Panc1 (cell line): ENCODE measurements at regions not wholly inside any gene's neighbourhood (a gene's known extent, or its start where the extent isn't known, plus 50 kb on each side); places are given as distances from the start of the nearest gene placed in this dataset.

Source experiments
- ATAC-seq: fragments of 200-7000 bp; cut with Tn5 transposase; 2 replicates; pipeline ENCODE4 v1.9.1; 2020; ENCODE audit warnings: mild to moderate bottlenecking, moderate library complexity
- BruUV-seq: library from RNA; stranded (reverse); fragments of 400-500 nt; replicated peaks from 2 replicates; lab custom pipeline; 2021; lab: Mats Ljungman, UMichigan
- CTCF ChIA-PET: fragments of 300-600 bp; sonication (Branson Sonifier 250); formaldehyde crosslinking; loops from one replicate; lab custom pipeline; 2022; ENCODE audit warnings: antibody characterized with exemption; lab: Charles Lee
- POLR2A ChIA-PET: fragments of 300-600 bp; sonication (Branson Sonifier 250); formaldehyde crosslinking; loops from one replicate; lab custom pipeline; 2022; ENCODE audit warnings: antibody characterized with exemption; lab: Charles Lee
- DNase-seq: peaks from one replicate; pipeline ENCODE4 v3.0.0-alpha.2; 2010; ENCODE audit warnings: low read depth, low spot score
- H3K27ac ChIP-seq: 2 replicates; pipeline ENCODE4 v1.5.1; 2011; ENCODE audit warnings: mild to moderate bottlenecking, low read length, inconsistent platforms
- H3K27me3 ChIP-seq: fragments of 200-500 bp; sonication (Bioruptor generic); 2 replicates; pipeline ENCODE4 v1.6.0; 2014; ENCODE audit warnings: low read length, inconsistent platforms; ENCODE audit not compliant: control insufficient read depth, insufficient read depth
- H3K36me3 ChIP-seq: fragments of 200-500 bp; sonication (Bioruptor generic); 2 replicates; pipeline ENCODE4 v1.5.1; 2014; ENCODE audit warnings: inconsistent platforms, mild to moderate bottlenecking, low read length, moderate library complexity; ENCODE audit not compliant: control insufficient read depth, insufficient read depth
- H3K4me1 ChIP-seq: 2 replicates; pipeline ENCODE4 v1.5.1; 2011; ENCODE audit warnings: inconsistent platforms, mild to moderate bottlenecking, low read length, moderate library complexity; ENCODE audit not compliant: control insufficient read depth, insufficient read depth
- H3K4me3 ChIP-seq, 2 experiments: 2 replicates each; pipeline ENCODE4 v1.5.1; 2011 to 2012; ENCODE audit warnings: low read depth in 2 of 2, low read length in 2 of 2, mild to moderate bottlenecking in 2 of 2, inconsistent platforms in 1 of 2, moderate library complexity in 1 of 2
- H3K9me3 ChIP-seq: fragments of 200-500 bp; sonication (Bioruptor generic); 2 replicates; pipeline ENCODE4 v1.5.1; 2014; ENCODE audit warnings: low read depth, mild to moderate bottlenecking, inconsistent platforms, low read length, moderate library complexity; ENCODE audit not compliant: control insufficient read depth, insufficient read depth
- CTCF ChIP-seq: fragments of 450-650 bp; IDR thresholded peaks from 2 replicates; pipeline ENCODE4 v1.5.1; 2017; ENCODE audit warnings: mild to moderate bottlenecking
- POLR2AphosphoS5 ChIP-seq: IDR thresholded peaks from 2 replicates; pipeline ENCODE4 v1.6.1; 2012; ENCODE audit warnings: mild to moderate bottlenecking, low read depth, low read length, moderate library complexity
- REST ChIP-seq, 2 experiments: IDR thresholded peaks; 2 replicates each; pipeline ENCODE4 v1.6.1; 2011 to 2012; ENCODE audit warnings: low read depth in 2 of 2, control low read depth in 1 of 2, low read length in 1 of 2, mild to moderate bottlenecking in 1 of 2, moderate library complexity in 1 of 2; ENCODE audit not compliant: insufficient read depth in 1 of 2
- SIN3A ChIP-seq: IDR thresholded peaks from 2 replicates; pipeline ENCODE4 v1.6.1; 2012; ENCODE audit warnings: low read depth, mild to moderate bottlenecking, low read length, moderate library complexity, borderline replicate concordance; ENCODE audit not compliant: insufficient read depth
- TCF7L2 ChIP-seq: IDR thresholded peaks from 2 replicates; pipeline ENCODE4 v1.6.1; 2011; ENCODE audit warnings: mild to moderate bottlenecking, low read depth, low read length, inconsistent platforms
- in situ Hi-C: cut with HindIII; loops from 2 replicates; pipeline ENCODE4 v1.10.0; 2016; ENCODE audit warnings: low sequenced_read_pairs, low pct_unique_long_range_greater_than_20kb
- intact Hi-C: fragments of 100-400 bp; cut with micrococcal nuclease; formaldehyde crosslinking; loops from one replicate; pipeline ENCODE4 v1.10.0; 2022; ENCODE audit not compliant: unreplicated experiment

GRCh38 chr15:35150361-35150760 lies 65.3 kb upstream of the NANOGP8 start:
- no peak for TF ChIP-seq TCF7L2
- TF ChIP-seq POLR2AphosphoS5 = no peak
- TF ChIP-seq REST (IDR thresholded peaks at IDR 0.05; ENCODE audit: insufficient read depth in 1 of 2, low read depth in 2 of 2, low read length in 1 of 2) = no peak
- no peaks in the 10 kb centered on the region for H3K27me3 ChIP-seq
- no peaks in the 10 kb centered on the region for H3K4me1 ChIP-seq
- POLR2A ChIA-PET = no interaction called here
- H3K9me3 ChIP-seq = no peaks in the 10 kb centered on the region
- DNase-seq = no peak
- H3K27ac ChIP-seq = no peak overlapping the region
- BruUV-seq = no TSS peak
- H3K36me3 ChIP-seq = no peaks in the 10 kb centered on the region
- no peak for ATAC-seq
- no peak overlapping the region for H3K4me3 ChIP-seq
- CTCF ChIA-PET = no interaction called here
- in situ Hi-C loops = no loop called here
- intact Hi-C loops = no loop called here

- in situ Hi-C loops = no loop called here
- BruUV-seq = no TSS peak
- Histone ChIP-seq H3K4me1 (no peaks in the 10 kb centered on the region), H3K36me3 (no peaks in the 10 kb centered on the region), H3K27ac (no peak overlapping the region), H3K4me3 (no peak overlapping the region), H3K9me3 (no peaks in the 10 kb centered on the region), H3K27me3 (no peaks in the 10 kb centered on the region)
- intact Hi-C loops = no loop called here
- ATAC-seq (no peak), DNase-seq (no peak)
- CTCF ChIA-PET = no interaction called here
- POLR2A ChIA-PET = no interaction called here
- no peak for TF ChIP-seq SIN3A
- TF ChIP-seq CTCF = no peak
- TF ChIP-seq POLR2AphosphoS5 = no peak
- no peak for TF ChIP-seq REST (IDR thresholded peaks at IDR 0.05; ENCODE audit: insufficient read depth in 1 of 2, low read depth in 2 of 2, low read length in 1 of 2)
- no peak for TF ChIP-seq TCF7L2
Observed at GRCh38 chr15:35145336-35145735, 60.2 kb upstream of the NANOGP8 start.
